SK-N-SH (cell line): ENCODE measurements at regions not wholly inside any gene's neighbourhood (a gene's known extent, or its start where the extent isn't known, plus 50 kb on each side); places are given as distances from the start of the nearest gene placed in this dataset.

Experiments
- MAX ChIP-seq: IDR thresholded peaks from 2 replicates; pipeline ENCODE4 v1.4.0; 2012; ENCODE audit warnings: low read depth
- NFIC ChIP-seq: IDR thresholded peaks from 2 replicates; pipeline ENCODE4 v1.4.0; 2012; ENCODE audit warnings: borderline replicate concordance
- TF ChIP-seq, protein P1 (sequence below): IDR thresholded peaks from 2 replicates; pipeline ENCODE4 v1.6.1; 2012; ENCODE audit warnings: mild to moderate bottlenecking, low read depth, low read length, moderate library complexity

DNA sequence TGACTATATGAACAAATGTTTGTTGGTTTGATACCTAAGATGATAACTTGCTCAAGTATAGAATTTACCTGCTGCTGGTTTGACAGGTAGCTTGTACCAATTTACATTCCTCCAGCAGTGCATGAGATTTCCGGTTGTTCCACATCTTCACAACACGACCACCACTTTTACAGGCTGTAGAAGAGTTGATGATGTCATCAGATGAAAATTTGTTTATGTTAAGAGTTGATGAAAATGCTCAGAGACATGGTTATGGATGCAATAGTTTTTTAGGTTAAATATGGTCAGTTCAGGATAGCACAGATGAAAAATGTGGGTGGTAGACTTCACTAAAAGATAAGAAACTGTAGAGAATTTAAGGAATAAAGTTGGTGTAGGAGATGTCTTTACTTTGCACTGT lies 468.3 kb downstream of the PCDH18 start:
- TF ChIP-seq, protein P1, sequence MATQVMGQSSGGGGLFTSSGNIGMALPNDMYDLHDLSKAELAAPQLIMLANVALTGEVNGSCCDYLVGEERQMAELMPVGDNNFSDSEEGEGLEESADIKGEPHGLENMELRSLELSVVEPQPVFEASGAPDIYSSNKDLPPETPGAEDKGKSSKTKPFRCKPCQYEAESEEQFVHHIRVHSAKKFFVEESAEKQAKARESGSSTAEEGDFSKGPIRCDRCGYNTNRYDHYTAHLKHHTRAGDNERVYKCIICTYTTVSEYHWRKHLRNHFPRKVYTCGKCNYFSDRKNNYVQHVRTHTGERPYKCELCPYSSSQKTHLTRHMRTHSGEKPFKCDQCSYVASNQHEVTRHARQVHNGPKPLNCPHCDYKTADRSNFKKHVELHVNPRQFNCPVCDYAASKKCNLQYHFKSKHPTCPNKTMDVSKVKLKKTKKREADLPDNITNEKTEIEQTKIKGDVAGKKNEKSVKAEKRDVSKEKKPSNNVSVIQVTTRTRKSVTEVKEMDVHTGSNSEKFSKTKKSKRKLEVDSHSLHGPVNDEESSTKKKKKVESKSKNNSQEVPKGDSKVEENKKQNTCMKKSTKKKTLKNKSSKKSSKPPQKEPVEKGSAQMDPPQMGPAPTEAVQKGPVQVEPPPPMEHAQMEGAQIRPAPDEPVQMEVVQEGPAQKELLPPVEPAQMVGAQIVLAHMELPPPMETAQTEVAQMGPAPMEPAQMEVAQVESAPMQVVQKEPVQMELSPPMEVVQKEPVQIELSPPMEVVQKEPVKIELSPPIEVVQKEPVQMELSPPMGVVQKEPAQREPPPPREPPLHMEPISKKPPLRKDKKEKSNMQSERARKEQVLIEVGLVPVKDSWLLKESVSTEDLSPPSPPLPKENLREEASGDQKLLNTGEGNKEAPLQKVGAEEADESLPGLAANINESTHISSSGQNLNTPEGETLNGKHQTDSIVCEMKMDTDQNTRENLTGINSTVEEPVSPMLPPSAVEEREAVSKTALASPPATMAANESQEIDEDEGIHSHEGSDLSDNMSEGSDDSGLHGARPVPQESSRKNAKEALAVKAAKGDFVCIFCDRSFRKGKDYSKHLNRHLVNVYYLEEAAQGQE: no peak
- no peak for TF ChIP-seq MAX
- no peak for TF ChIP-seq NFIC
